HEK293 (cell line): ENCODE measurements at regions not wholly inside any gene's neighbourhood (a gene's known extent, or its start where the extent isn't known, plus 50 kb on each side); places are given as distances from the start of the nearest gene placed in this dataset.

Experiments used
- AEBP2 ChIP-seq: fragments of 450-650 bp; formaldehyde crosslinking; IDR thresholded peaks from 2 replicates; pipeline ENCODE4 v1.5.1; 2016; ENCODE audit warnings: missing biosample characterization, missing genetic modification characterization, borderline replicate concordance
- PBX3 ChIP-seq: sonication (generic); formaldehyde crosslinking; IDR thresholded peaks from 2 replicates; pipeline ENCODE4 v1.8.1; 2022; ENCODE audit warnings: mild to moderate bottlenecking, moderate library complexity, missing genetic modification reagents
- SP3 ChIP-seq: fragments of 450-650 bp; formaldehyde crosslinking; IDR thresholded peaks from 2 replicates; pipeline ENCODE4 v1.5.1; 2016; ENCODE audit warnings: missing biosample characterization, missing genetic modification characterization
- TCF7L2 ChIP-seq: IDR thresholded peaks from 2 replicates; pipeline ENCODE4 v1.6.1; 2011; ENCODE audit warnings: low read depth, mild to moderate bottlenecking, inconsistent platforms, low read length, moderate library complexity, borderline replicate concordance
- YY1 ChIP-seq: fragments of 450-650 bp; formaldehyde crosslinking; IDR thresholded peaks from 2 replicates; pipeline ENCODE4 v1.5.1; 2018; ENCODE audit warnings: missing biosample characterization, missing genetic modification characterization
- ZNF202 ChIP-seq: fragments of 450-650 bp; formaldehyde crosslinking; IDR thresholded peaks from 2 replicates; pipeline ENCODE4 v1.5.1; 2016; ENCODE audit warnings: missing biosample characterization, missing genetic modification characterization, borderline replicate concordance
- ZNF274 ChIP-seq, 2 experiments: fragments of 200-500 bp in 1 of 2; fragments of 450-650 bp in 1 of 2; sonication (Bioruptor generic) in 1 of 2; formaldehyde crosslinking in 1 of 2; IDR thresholded peaks; 2 replicates each; pipeline versions ENCODE4 v1.5.1 to v1.6.1; 2014 to 2016; ENCODE audit warnings: borderline replicate concordance in 1 of 2, inconsistent platforms in 1 of 2, low read length in 1 of 2, missing biosample characterization in 1 of 2, missing genetic modification characterization in 1 of 2
- ZNF335 ChIP-seq: fragments of 450-650 bp; formaldehyde crosslinking; conservative IDR thresholded peaks from 2 replicates; pipeline ENCODE4 v1.5.1; 2016; ENCODE audit warnings: missing biosample characterization, missing genetic modification characterization
- ZNF362 ChIP-seq: fragments of 450-650 bp; formaldehyde crosslinking; IDR thresholded peaks from 2 replicates; pipeline ENCODE4 v1.5.1; 2016; ENCODE audit warnings: missing biosample characterization, missing genetic modification characterization
- ZNF660 ChIP-seq: fragments of 450-650 bp; IDR thresholded peaks from 2 replicates; pipeline ENCODE4 v1.5.1; 2018; ENCODE audit warnings: missing biosample characterization, mild to moderate bottlenecking, missing genetic modification characterization
- ZNF707 ChIP-seq: fragments of 450-650 bp; formaldehyde crosslinking; IDR thresholded peaks from 2 replicates; pipeline ENCODE4 v1.5.1; 2016; ENCODE audit warnings: missing biosample characterization, missing genetic modification characterization
- TF ChIP-seq, protein P1 (sequence below): fragments of 450-650 bp; formaldehyde crosslinking; IDR thresholded peaks from 2 replicates; pipeline ENCODE4 v1.5.1; 2016; ENCODE audit warnings: missing biosample characterization, missing genetic modification characterization
- TF ChIP-seq, protein P2 (sequence below): fragments of 450-650 bp; formaldehyde crosslinking; IDR thresholded peaks from 2 replicates; pipeline ENCODE4 v1.5.1; 2016; ENCODE audit warnings: missing biosample characterization, missing genetic modification characterization
- TF ChIP-seq, protein P3 (sequence below): fragments of 450-650 bp; formaldehyde crosslinking; IDR thresholded peaks from 2 replicates; pipeline ENCODE4 v1.5.1; 2016; ENCODE audit warnings: missing biosample characterization, missing genetic modification characterization

- TF ChIP-seq, protein P1, sequence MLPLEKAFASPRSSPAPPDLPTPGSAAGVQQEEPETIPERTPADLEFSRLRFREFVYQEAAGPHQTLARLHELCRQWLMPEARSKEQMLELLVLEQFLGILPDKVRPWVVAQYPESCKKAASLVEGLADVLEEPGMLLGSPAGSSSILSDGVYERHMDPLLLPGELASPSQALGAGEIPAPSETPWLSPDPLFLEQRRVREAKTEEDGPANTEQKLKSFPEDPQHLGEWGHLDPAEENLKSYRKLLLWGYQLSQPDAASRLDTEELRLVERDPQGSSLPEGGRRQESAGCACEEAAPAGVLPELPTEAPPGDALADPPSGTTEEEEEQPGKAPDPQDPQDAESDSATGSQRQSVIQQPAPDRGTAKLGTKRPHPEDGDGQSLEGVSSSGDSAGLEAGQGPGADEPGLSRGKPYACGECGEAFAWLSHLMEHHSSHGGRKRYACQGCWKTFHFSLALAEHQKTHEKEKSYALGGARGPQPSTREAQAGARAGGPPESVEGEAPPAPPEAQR (tag by site-specific recombination) = no peak
- TF ChIP-seq, protein P2, sequence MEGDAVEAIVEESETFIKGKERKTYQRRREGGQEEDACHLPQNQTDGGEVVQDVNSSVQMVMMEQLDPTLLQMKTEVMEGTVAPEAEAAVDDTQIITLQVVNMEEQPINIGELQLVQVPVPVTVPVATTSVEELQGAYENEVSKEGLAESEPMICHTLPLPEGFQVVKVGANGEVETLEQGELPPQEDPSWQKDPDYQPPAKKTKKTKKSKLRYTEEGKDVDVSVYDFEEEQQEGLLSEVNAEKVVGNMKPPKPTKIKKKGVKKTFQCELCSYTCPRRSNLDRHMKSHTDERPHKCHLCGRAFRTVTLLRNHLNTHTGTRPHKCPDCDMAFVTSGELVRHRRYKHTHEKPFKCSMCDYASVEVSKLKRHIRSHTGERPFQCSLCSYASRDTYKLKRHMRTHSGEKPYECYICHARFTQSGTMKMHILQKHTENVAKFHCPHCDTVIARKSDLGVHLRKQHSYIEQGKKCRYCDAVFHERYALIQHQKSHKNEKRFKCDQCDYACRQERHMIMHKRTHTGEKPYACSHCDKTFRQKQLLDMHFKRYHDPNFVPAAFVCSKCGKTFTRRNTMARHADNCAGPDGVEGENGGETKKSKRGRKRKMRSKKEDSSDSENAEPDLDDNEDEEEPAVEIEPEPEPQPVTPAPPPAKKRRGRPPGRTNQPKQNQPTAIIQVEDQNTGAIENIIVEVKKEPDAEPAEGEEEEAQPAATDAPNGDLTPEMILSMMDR (tag by site-specific recombination) = no peak
- TF ChIP-seq ZNF202 (tag by site-specific recombination) = no peak
- no peak for TF ChIP-seq SP3 (tag by site-specific recombination)
- no peak for TF ChIP-seq PBX3 (CRISPR knock-in tag)
- TF ChIP-seq TCF7L2 = no peak
- TF ChIP-seq ZNF707 = no peak
- TF ChIP-seq, protein P3, sequence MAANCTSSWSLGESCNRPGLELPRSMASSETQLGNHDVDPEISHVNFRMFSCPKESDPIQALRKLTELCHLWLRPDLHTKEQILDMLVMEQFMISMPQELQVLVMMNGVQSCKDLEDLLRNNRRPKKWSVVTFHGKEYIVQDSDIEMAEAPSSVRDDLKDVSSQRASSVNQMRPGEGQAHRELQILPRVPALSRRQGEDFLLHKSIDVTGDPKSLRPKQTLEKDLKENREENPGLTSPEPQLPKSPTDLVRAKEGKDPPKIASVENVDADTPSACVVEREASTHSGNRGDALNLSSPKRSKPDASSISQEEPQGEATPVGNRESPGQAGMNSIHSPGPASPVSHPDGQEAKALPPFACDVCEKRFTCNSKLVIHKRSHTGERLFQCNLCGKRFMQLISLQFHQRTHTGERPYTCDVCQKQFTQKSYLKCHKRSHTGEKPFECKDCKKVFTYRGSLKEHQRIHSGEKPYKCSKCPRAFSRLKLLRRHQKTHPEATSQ = no peak
- no peak for TF ChIP-seq YY1 (tag by site-specific recombination)
- TF ChIP-seq ZNF362 (tag by site-specific recombination) = no peak
- no peak for TF ChIP-seq ZNF335 (tag by site-specific recombination)
- no peak for TF ChIP-seq ZNF660
- TF ChIP-seq ZNF274 (IDR thresholded peaks at IDR 0.05; ENCODE audit: low read length) = no peak
- TF ChIP-seq ZNF274 (tag by site-specific recombination; IDR thresholded peaks at IDR 0.05; ENCODE audit: borderline replicate concordance) = no peak
- TF ChIP-seq AEBP2 = no peak
Measured at GRCh38 chr3:74066456-74066855, 441.7 kb upstream of the PDZRN3 start.
